LNCAP (cell line): ENCODE measurements at regions not wholly inside any gene's neighbourhood (a gene's known extent, or its start where the extent isn't known, plus 50 kb on each side); places are given as distances from the start of the nearest gene placed in this dataset.

Experiments
- CTCF ChIP-seq: fragments of 450-650 bp; IDR thresholded peaks from 2 replicates; pipeline ENCODE4 v1.5.1; 2017; ENCODE audit warnings: mild to moderate bottlenecking

DNA sequence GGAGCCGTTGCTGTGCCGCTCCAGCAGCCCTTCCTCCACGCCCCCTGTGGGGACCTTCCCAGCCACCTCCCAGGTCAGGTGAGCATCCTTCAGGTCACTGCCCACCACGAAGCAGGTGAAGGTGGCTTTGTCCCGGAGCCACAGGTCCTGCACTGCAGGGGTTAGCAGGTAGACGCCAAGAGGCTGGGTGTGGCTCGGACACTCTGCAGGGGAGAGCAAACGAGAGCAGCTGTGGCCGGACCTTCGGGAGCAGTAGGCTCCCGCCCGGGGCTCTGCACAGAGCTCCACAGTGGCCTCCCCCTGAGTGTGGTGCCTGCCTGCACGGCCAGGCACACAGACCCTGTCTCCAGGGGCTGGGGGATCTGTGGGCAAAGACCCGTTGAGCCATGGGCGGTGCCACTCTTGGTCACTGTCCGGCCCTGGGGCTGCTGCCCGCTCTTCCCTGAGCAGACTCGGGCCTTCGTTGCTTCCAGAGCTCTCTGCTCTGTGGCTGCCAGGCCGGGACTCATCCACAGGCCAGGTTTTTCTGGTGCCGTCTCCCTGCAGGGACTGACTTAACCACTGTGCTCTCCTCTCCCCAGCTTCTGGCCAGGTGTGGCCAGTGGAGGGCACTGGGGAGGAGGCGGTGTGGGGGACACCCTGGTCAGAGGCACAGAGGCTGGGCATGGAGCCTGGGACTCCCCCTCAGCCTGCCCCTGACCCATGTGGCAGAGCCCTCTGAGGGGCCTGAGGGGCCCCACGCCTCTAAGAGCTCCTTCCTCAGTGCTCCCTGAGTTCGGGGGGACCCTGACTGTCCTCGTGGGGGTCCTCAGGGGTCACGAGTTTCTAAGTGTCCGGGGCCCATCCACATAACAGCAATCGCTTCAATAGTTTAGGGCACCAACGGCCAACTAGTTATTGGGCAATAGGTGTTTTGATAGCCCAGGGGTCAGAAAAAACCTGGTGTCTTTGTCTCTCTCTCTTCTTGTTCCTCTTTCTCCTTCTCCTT is 314.9 kb downstream of the TMEM121 start:
- TF ChIP-seq CTCF, result no peak

- TF ChIP-seq CTCF, result no peak
Measured at GRCh38 chr14:105842105-105842504, 315.7 kb downstream of the TMEM121 start.

GRCh38 chr14:105843444-105844046 is 317.2 kb downstream of the TMEM121 start:
- TF ChIP-seq CTCF, result no peak

DNA sequence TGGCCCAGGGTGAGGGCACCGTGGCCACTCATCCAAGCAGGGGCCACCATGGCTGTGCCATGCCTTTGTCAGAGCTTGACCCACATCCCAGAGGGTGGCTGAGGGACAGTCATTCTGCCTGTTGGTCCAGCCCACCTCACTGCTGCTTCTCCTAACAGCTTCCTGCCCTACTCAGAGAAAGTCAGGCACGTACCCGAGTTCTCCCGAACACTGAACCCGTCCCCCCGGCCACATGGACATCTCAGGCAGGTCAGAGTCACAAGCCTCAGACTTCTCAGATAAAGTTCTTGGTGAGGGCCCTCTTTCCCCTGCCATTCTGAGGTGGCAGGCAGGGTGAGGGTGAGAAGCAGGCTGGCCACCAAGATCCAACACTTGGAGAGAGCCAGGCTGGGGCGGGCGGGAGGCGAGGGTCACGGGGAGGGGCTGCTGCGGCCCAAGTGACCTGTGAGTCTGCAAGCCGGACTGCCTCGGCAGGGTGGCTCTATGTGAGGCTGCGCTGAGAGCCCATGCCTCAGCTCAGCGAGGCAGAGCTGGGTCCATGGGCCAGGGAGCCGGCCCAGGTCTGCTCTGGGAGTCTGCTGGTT is 317.8 kb downstream of the TMEM121 start:
- no peak for TF ChIP-seq CTCF

DNA sequence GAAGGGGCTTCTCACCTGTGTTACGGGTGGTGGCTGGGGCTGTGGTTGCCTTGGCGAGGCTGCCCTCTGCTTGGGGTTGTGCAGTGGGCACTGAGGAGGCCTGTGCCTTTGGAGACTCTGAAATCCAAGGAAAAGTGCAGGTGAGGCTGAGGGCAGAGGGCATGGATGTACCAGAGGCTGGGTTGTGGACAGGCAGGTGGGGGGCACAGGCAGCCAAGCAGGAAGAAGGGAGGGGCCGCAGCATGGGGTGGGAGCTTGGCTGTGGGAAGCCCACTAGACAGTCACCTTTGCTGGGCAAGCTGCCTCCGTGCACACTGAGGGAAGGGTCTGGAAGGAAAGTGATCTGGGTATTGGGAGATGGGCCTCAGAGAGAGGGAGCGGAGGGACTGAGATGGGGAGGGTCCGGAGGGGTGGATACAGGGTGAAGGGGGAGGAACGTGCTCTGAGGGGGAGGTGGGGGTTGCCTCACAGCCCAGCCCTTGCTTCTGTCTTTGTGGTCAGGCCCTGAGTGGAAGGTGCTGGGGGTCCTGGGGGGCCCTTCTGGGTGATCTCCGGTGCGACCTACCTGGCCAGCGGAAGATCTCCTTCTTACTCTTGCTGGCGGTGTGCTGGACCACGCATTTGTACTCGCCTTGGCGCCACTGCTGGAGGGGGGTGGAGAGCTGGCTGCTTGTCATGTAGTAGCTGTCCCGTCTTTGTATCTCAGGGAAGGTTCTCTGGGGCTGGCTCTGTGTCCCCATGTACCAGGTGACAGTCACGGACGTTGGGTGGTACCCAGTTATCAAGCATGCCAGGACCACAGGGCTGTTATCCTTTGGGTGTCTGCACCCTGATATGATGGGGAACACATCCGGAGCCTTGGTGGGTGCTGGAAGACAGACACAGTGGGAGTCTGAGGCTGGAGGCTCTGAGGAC is 318.7 kb downstream of the TMEM121 start:
- TF ChIP-seq CTCF, result no peak

- TF ChIP-seq CTCF, result no peak
Measured at GRCh38 chr14:105845725-105846309, 319.4 kb downstream of the TMEM121 start.
